Kidney epithelial cell (primary cell): ENCODE measurements at regions not wholly inside any gene's neighbourhood (a gene's known extent, or its start where the extent isn't known, plus 50 kb on each side); places are given as distances from the start of the nearest gene placed in this dataset.
A peak's percentile ranks its signal among the peaks of the same experiment; 100 is the strongest.

Source experiments
- DNase-seq: peaks from one replicate; pipeline ENCODE4 v3.0.0-alpha.2; 2010; ENCODE audit warnings: low read depth
- H3K27me3 ChIP-seq: 2 replicates; pipeline ENCODE4 v1.6.0; 2011; ENCODE audit warnings: low read length; ENCODE audit not compliant: control insufficient read depth, insufficient read depth
- H3K36me3 ChIP-seq: 2 replicates; pipeline ENCODE4 v1.5.1; 2011; ENCODE audit warnings: low read length; ENCODE audit not compliant: control insufficient read depth, insufficient read depth
- H3K4me3 ChIP-seq: 2 replicates; pipeline ENCODE4 v1.5.1; 2011; ENCODE audit warnings: low read depth, mild to moderate bottlenecking, control low read depth, low read length
- TF ChIP-seq, protein P1 (sequence below): IDR thresholded peaks from 2 replicates; pipeline ENCODE4 v1.5.1; 2011; ENCODE audit warnings: mild to moderate bottlenecking, moderate library complexity, low read length, control low read depth, inconsistent platforms; ENCODE audit not compliant: insufficient read depth, poor library complexity, severe bottlenecking

DNA sequence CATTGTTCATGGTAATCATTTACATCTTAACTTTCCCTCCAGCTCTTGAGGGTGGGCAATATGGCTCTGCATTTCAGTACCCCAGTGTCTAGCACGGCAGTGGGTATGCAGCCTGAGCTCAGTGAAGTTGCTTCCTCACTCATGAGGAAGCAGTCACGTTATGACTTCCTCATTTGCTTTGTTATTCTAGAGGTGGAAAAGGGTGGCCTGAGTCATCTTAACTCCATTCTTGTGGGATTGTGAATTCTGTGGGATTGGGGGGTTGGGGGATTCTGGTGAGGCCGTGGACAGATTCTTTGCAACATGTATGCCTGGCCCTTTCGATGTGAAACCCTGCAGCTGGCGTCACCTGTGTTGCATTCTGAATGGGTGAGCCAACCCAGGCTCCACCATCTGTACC, 406.7 kb upstream of the ZNF507 start:
- Histone ChIP-seq H3K27me3 (no peaks in the 10 kb centered on the region), H3K36me3 (no peaks in the 10 kb centered on the region), H3K4me3 (no peak overlapping the region)
- DNase-seq: peak; percentile 37
- TF ChIP-seq, protein P1, sequence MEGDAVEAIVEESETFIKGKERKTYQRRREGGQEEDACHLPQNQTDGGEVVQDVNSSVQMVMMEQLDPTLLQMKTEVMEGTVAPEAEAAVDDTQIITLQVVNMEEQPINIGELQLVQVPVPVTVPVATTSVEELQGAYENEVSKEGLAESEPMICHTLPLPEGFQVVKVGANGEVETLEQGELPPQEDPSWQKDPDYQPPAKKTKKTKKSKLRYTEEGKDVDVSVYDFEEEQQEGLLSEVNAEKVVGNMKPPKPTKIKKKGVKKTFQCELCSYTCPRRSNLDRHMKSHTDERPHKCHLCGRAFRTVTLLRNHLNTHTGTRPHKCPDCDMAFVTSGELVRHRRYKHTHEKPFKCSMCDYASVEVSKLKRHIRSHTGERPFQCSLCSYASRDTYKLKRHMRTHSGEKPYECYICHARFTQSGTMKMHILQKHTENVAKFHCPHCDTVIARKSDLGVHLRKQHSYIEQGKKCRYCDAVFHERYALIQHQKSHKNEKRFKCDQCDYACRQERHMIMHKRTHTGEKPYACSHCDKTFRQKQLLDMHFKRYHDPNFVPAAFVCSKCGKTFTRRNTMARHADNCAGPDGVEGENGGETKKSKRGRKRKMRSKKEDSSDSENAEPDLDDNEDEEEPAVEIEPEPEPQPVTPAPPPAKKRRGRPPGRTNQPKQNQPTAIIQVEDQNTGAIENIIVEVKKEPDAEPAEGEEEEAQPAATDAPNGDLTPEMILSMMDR: no peak

DNA sequence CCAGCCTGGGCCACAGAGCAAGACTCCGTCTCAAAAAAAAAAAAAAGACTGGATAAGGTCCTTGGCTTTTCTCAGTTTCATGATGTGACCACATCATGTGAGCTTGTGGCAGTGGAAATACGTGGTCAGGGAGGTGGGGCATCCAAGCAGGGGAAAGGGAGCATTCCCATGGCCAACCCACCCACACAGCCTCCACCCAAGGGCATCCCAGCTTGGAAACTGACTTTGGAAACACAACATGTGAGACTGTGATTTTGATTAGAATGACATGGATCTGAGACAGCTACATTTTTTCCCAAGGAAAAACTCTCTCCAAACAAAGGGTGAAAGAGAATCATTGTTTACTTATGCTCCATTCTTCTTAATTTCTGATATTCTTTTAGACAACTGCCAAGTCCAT, 405.0 kb upstream of the ZNF507 start:
- no peak for DNase-seq
- H3K36me3 ChIP-seq: no peaks in the 10 kb centered on the region
- TF ChIP-seq, protein P1: no peak
- H3K4me3 ChIP-seq: no peak overlapping the region
- no peaks in the 10 kb centered on the region for H3K27me3 ChIP-seq

DNA sequence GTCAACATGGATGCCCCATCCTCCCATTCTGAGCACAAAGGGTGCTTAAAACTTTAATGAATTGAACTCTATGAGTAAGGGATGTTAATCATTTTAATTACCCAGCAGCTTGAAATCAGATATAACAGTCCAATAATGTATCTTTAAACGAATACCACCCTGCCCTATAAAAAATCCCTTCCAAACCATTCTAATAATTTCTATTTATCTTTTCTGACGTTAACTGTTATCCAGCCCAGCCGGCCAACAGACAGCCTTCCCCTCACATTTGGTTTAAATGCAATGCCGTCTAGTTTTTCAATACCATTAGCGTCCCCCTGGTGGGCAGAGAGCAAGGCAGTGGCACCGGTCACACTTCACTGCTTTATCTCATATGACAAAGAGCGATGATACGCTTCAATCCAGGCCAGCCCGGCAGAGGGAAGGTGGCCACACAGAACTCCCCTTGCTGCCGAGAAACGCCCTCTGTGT, 402.2 kb upstream of the ZNF507 start:
- no peaks in the 10 kb centered on the region for H3K27me3 ChIP-seq
- DNase-seq: no peak

DNA sequence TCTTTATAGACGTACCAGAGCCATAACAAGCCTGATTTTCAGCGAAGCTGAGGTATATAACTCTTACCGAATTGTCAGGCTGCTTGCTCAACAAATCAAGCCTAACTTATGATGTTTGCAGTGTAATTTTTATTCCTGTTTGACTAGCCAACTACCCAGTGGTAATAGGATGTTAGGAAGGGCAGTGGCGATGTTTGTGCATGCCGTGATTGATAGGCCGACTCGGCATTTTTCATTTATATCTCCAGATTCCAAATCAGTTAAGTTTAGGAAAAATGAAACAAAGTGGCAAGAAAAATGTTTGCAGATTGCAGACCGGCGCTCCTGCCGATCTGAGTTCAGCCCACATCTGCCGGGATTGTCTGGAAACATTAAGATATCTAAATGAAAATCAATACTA, 401.6 kb upstream of the ZNF507 start:
- TF ChIP-seq, protein P1: no peak

More for the DNA sequence above, 402.2 kb upstream of the ZNF507 start:
- TF ChIP-seq, protein P1: no peak
- Histone ChIP-seq H3K36me3 (no peaks in the 10 kb centered on the region), H3K4me3 (no peak overlapping the region)

DNA sequence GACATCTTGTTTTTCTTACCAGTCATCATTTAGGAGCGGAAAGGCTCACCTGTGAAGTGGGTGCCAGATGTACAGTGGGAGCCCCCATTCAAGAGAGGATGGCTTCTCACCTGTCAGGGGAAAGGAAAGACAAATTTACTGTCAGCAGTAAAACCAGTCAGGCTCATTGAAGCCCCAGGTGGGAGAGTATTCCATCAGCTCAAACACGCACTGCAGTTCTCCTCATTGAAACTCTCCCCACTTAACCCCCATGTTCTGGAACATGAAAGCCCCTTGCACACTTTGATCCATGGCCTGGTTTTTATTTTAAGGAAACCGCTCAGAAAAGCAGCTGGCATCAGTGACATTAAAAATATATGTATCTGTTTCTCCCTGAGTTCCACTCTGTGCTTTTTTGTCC, 401.1 kb upstream of the ZNF507 start:
- H3K27me3 ChIP-seq: no peaks in the 10 kb centered on the region
- H3K4me3 ChIP-seq: no peak overlapping the region
- DNase-seq: no peak
- TF ChIP-seq, protein P1: no peak
- no peaks in the 10 kb centered on the region for H3K36me3 ChIP-seq

More for the DNA sequence above, 401.6 kb upstream of the ZNF507 start:
- H3K4me3 ChIP-seq: no peak overlapping the region
- no peak for DNase-seq
- H3K27me3 ChIP-seq: no peaks in the 10 kb centered on the region
- no peaks in the 10 kb centered on the region for H3K36me3 ChIP-seq

DNA sequence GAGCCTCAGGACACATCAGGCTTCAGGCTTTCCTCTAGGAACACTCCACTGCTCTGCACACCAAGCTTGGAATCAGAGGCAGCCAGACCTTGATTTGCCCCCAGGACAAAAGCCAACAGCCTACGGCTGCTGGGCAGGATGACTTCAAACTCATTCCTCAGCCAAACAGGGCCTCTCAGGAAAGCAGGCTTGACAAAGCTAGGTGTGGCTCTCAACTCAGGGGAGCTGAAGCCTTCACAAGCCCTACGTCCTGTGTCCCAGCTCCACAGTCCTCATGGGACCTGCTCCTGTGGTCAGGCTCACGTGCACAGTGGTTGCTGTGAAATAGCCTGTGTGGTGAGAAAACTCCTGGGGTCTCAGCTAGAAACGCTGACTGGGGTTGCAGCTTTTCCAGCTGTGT, 398.9 kb upstream of the ZNF507 start:
- no peak for DNase-seq
- TF ChIP-seq, protein P1: no peak

More for the DNA sequence above, 398.9 kb upstream of the ZNF507 start:
- H3K4me3 ChIP-seq: no peak overlapping the region
- no peaks in the 10 kb centered on the region for H3K36me3 ChIP-seq
- H3K27me3 ChIP-seq: no peaks in the 10 kb centered on the region
